ENCODE measurements at regions not wholly inside any gene's neighbourhood (a gene's known extent, or its start where the extent isn't known, plus 50 kb on each side); places are given as distances from the start of the nearest gene placed in this dataset.
"Not testable (repeated sequence)": the region's sequence is repeated elsewhere in the genome, so short reads cannot be mapped to it uniquely, and the experiment has no call there.

DNA sequence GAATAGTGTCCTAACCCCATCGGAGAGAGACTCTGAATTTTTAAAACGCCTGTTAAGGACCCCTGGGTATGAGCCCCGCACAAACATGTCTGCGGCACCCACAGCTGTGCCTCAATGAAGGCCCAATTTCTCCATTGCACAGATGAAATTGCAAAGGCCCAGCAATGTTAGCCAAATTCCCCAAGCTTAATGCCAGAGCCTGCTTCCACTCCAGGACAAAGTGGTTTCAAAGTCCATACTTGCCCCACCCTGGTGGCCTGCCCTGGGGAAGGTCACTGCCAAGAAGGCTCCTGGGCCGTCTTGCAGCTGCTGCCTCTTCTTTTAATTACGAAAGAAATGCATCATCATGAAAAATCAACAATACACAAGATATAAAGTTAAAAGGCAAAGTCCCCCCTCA, 1179.7 kb downstream of the VRK1 start:
- no peaks in the 10 kb centered on the region for H3K9me3 ChIP-seq (ENCODE audit: control insufficient read depth in 3 of 3, low read length in 3 of 3)
- peaks cover 11 to 15% (median 11%) of the 10 kb centered on the region in 3 donors for H3K4me1 ChIP-seq (ENCODE audit: control insufficient read depth in 3 of 3, insufficient read depth in 3 of 3, low read length in 3 of 3)
- H3K36me3 ChIP-seq (ENCODE audit: control insufficient read depth in 3 of 3, insufficient read depth in 3 of 3, low read length in 3 of 3), result no peaks in the 10 kb centered on the region
- peak overlapping the region in 1 of 3 donors; percentile 6 for H3K4me3 ChIP-seq (ENCODE audit: low read length in 3 of 3)
- H3K27ac ChIP-seq (ENCODE audit: low read depth, low read length), result no peak overlapping the region
- H3K27me3 ChIP-seq (ENCODE audit: control insufficient read depth in 3 of 3, insufficient read depth in 3 of 3, low read length in 3 of 3), result peaks cover 0 to 6% (median 0%) of the 10 kb centered on the region in 3 donors
- H3K9ac ChIP-seq (ENCODE audit: low read depth in 1 of 3, low read length in 3 of 3), result no peak overlapping the region

DNA sequence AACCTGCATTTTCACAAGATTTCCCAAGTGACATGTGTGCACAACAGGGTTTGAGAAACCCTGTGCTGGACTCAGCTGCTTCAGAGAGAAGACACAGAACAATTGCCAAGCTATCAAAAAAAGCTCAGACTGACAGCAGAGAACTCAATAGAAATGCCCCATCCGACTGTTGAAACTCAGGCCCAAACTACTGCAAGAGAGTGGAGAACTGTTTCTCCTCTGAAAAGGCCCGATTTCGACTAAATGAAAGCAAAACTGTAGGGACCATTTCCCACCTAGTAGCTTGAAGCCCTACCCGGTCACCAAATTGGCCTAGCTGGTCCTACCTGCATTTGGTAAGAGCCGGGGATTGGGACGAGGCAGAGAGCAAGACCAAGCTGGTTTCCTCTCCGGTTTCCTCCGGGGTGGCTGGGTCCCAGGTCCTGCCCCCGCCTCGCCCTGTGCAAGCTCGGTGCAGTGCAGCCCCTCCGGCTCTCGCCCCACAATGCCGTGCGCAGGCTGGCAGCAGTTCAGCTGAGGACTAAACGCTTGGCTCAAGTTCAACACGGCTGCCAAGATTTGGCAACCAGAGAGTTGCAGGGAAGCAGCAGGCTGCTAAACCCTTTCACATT, 1180.6 kb downstream of the VRK1 start:
- H3K27ac ChIP-seq (ENCODE audit: low read depth, low read length), result peak overlapping the region; percentile 29
- no peaks in the 10 kb centered on the region for H3K36me3 ChIP-seq (ENCODE audit: control insufficient read depth in 3 of 3, insufficient read depth in 3 of 3, low read length in 3 of 3)
- H3K27me3 ChIP-seq (ENCODE audit: control insufficient read depth in 3 of 3, insufficient read depth in 3 of 3, low read length in 3 of 3), result peaks cover 0 to 6% (median 0%) of the 10 kb centered on the region in 3 donors
- H3K4me1 ChIP-seq (ENCODE audit: control insufficient read depth in 3 of 3, insufficient read depth in 3 of 3, low read length in 3 of 3), result peaks cover 11 to 15% (median 11%) of the 10 kb centered on the region in 3 donors
- no peaks in the 10 kb centered on the region for H3K9me3 ChIP-seq (ENCODE audit: control insufficient read depth in 3 of 3, low read length in 3 of 3)
- peak overlapping the region; percentile 50 to 60 (median 57) for H3K4me3 ChIP-seq (ENCODE audit: low read length in 3 of 3)
- H3K9ac ChIP-seq (ENCODE audit: low read depth in 1 of 3, low read length in 3 of 3), result peak overlapping the region; percentile 22 to 34 (median 29)

DNA sequence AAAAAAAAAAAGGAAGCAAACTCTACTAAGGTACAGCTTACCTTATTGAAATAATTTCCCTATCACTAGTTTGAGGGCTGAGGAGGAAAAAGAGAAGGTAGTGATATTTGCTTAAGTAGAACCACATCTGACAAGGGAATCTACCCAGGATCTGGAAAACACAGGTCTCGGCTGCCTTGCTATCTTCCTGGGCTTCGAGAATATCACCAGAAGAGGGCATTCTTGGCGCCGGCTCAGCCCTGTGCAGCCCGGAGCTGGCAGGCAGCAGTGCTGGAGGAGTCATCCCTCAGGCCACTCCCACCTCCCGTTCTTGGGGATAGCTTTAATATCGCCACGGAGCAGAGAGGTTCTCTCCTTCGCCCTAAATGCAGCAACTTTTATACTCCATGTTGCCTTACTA, 1181.2 kb downstream of the VRK1 start:
- no peak overlapping the region for H3K27ac ChIP-seq (ENCODE audit: low read depth, low read length)
- H3K9ac ChIP-seq (ENCODE audit: low read depth in 1 of 3, low read length in 3 of 3), result no peak overlapping the region
- peak overlapping the region in 2 of 3 donors; percentile 50 to 60 for H3K4me3 ChIP-seq (ENCODE audit: low read length in 3 of 3)
- no peaks in the 10 kb centered on the region for H3K36me3 ChIP-seq (ENCODE audit: control insufficient read depth in 3 of 3, insufficient read depth in 3 of 3, low read length in 3 of 3)
- no peaks in the 10 kb centered on the region for H3K9me3 ChIP-seq (ENCODE audit: control insufficient read depth in 3 of 3, low read length in 3 of 3)
- peaks cover 11 to 15% (median 11%) of the 10 kb centered on the region in 3 donors for H3K4me1 ChIP-seq (ENCODE audit: control insufficient read depth in 3 of 3, insufficient read depth in 3 of 3, low read length in 3 of 3)
- peaks cover 0 to 6% (median 0%) of the 10 kb centered on the region in 3 donors for H3K27me3 ChIP-seq (ENCODE audit: control insufficient read depth in 3 of 3, insufficient read depth in 3 of 3, low read length in 3 of 3)

DNA sequence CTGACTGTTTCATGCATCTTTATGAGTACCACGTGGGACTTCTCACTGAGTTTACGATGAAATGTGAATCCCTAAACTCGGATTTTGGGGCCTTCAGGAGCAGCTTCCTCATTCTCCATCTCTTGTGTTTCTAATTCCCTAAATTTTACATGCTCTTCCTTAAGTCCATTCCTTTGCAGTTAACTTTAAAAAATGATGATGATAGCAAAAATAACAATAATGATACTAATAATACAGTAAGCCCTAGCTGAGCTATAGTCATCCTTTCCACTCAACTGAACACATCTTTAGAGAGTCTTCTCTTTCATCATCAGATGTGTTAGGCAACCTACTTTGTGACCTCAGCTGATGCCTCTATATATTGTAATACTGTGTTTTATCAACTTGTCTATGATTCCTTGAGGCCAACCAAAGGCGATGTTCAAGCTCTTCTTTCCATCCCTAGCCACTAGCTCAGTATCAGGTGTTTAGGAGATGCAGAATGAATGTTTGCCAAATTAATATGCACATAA, 1196.4 kb downstream of the VRK1 start:
- Histone ChIP-seq H3K4me1 (ENCODE audit: control insufficient read depth in 3 of 3, insufficient read depth in 3 of 3, low read length in 3 of 3) (no peaks in the 10 kb centered on the region), H3K4me3 (ENCODE audit: low read length in 3 of 3) (no peak overlapping the region), H3K27ac (ENCODE audit: low read depth, low read length) (no peak overlapping the region), H3K36me3 (ENCODE audit: control insufficient read depth in 3 of 3, insufficient read depth in 3 of 3, low read length in 3 of 3) (no peaks in the 10 kb centered on the region), H3K27me3 (ENCODE audit: control insufficient read depth in 3 of 3, insufficient read depth in 3 of 3, low read length in 3 of 3) (no peaks in the 10 kb centered on the region), H3K9me3 (ENCODE audit: control insufficient read depth in 3 of 3, low read length in 3 of 3) (no peaks in the 10 kb centered on the region), H3K9ac (ENCODE audit: low read depth in 1 of 3, low read length in 3 of 3) (no peak overlapping the region)

DNA sequence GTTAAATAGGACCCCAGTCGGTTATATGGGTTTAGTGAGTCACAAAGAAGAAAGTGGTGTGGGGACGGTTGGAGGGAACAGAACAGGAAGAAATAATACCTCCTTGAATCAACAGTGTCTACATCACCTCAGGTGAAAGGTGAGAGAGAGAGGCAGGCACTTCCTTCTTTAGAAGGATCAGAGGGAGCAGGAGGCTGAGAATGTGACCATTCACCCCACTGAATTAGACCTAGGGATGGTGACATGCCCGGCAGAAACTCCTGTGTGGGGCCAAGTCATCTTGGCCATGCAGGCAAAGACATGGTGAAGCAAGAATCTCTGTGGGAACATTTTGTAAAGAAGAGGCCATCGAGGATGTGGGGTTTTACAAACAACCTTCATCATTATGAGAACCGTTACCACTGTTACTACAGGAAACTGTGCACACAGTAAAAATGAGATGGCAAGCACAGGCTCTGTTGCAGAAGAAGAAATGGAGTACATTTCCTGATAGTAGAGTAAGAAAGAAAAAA, 1196.9 kb downstream of the VRK1 start:
- Histone ChIP-seq H3K9ac (ENCODE audit: low read depth in 1 of 3, low read length in 3 of 3) (no peak overlapping the region), H3K4me3 (ENCODE audit: low read length in 3 of 3) (no peak overlapping the region), H3K36me3 (ENCODE audit: control insufficient read depth in 3 of 3, insufficient read depth in 3 of 3, low read length in 3 of 3) (no peaks in the 10 kb centered on the region), H3K4me1 (ENCODE audit: control insufficient read depth in 3 of 3, insufficient read depth in 3 of 3, low read length in 3 of 3) (no peaks in the 10 kb centered on the region), H3K9me3 (ENCODE audit: control insufficient read depth in 3 of 3, low read length in 3 of 3) (no peaks in the 10 kb centered on the region), H3K27me3 (ENCODE audit: control insufficient read depth in 3 of 3, insufficient read depth in 3 of 3, low read length in 3 of 3) (no peaks in the 10 kb centered on the region), H3K27ac (ENCODE audit: low read depth, low read length) (no peak overlapping the region)

DNA sequence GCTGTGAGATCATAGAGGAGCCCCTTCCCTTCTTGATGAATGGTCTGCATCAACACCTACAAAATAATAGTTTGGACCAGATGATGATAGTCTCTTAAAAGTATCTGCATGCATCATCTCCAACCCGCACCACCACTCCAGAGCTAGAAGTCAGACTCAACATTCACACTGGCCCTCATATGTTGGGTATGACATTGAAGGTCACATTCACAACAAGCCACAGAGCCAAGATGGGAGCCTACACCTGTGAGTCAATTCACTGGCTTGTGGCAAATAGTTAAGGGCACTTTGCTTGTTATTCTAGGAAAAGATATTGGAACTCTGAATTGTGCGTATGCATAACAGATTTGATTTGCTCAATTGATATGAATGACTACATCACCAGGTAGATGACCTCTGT, 1197.9 kb downstream of the VRK1 start:
- no peaks in the 10 kb centered on the region for H3K9me3 ChIP-seq (ENCODE audit: control insufficient read depth in 3 of 3, low read length in 3 of 3)
- no peaks in the 10 kb centered on the region for H3K4me1 ChIP-seq (ENCODE audit: control insufficient read depth in 3 of 3, insufficient read depth in 3 of 3, low read length in 3 of 3)
- no peak overlapping the region for H3K27ac ChIP-seq (ENCODE audit: low read depth, low read length)
- no peak overlapping the region for H3K4me3 ChIP-seq (ENCODE audit: low read length in 3 of 3)
- H3K27me3 ChIP-seq (ENCODE audit: control insufficient read depth in 3 of 3, insufficient read depth in 3 of 3, low read length in 3 of 3), result no peaks in the 10 kb centered on the region
- no peaks in the 10 kb centered on the region for H3K36me3 ChIP-seq (ENCODE audit: control insufficient read depth in 3 of 3, insufficient read depth in 3 of 3, low read length in 3 of 3)
- H3K9ac ChIP-seq (ENCODE audit: low read depth in 1 of 3, low read length in 3 of 3), result no peak overlapping the region

DNA sequence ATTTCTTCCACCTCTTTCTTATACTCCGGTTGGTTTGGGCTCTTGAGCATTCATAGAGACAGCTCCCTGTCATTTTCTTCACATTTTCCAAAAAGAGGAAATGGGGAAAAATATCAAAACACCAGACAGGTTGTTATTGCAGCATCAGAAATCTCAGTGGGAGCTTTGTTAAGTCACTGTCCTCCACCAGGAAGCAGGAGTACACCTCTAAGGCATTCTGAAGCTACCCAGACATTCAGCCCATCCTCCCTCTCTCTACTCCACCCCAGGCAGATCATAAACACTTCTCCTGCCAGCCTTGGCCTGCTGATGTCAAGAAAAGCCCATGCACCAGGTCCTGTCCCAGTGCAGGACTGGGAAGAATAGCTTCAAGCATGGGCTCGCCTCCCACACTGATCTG, 1198.3 kb downstream of the VRK1 start:
- Histone ChIP-seq H3K27me3 (ENCODE audit: control insufficient read depth in 3 of 3, insufficient read depth in 3 of 3, low read length in 3 of 3) (no peaks in the 10 kb centered on the region), H3K4me1 (ENCODE audit: control insufficient read depth in 3 of 3, insufficient read depth in 3 of 3, low read length in 3 of 3) (no peaks in the 10 kb centered on the region), H3K9me3 (ENCODE audit: control insufficient read depth in 3 of 3, low read length in 3 of 3) (no peaks in the 10 kb centered on the region), H3K4me3 (ENCODE audit: low read length in 3 of 3) (no peak overlapping the region), H3K36me3 (ENCODE audit: control insufficient read depth in 3 of 3, insufficient read depth in 3 of 3, low read length in 3 of 3) (no peaks in the 10 kb centered on the region), H3K9ac (ENCODE audit: low read depth in 1 of 3, low read length in 3 of 3) (no peak overlapping the region), H3K27ac (ENCODE audit: low read depth, low read length) (no peak overlapping the region)

DNA sequence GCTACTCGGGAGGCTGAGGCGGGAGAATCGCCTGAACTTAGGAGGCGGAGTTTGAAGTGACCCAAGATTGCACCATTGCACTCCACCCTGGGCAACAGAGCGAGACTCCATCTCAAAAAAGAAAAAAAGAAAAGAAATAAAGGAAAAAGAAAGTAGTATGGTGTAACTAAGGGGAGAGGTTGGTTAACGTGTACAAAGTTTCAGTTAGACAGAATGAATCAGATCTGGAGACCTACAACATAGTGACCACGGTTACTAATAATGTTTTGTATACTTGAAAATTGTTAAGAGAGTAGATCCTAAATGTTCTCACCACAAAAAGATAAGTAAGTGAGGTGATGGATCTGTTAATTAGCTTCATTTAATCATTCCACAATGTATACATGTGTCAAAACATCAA, 1208.8 kb downstream of the VRK1 start:
- Histone ChIP-seq H3K36me3 (ENCODE audit: control insufficient read depth in 3 of 3, insufficient read depth in 3 of 3, low read length in 3 of 3) (no peaks in the 10 kb centered on the region), H3K9ac (ENCODE audit: low read depth in 1 of 3, low read length in 3 of 3) (no peak overlapping the region), H3K27ac (ENCODE audit: low read depth, low read length) (no peak overlapping the region), H3K4me1 (ENCODE audit: control insufficient read depth in 3 of 3, insufficient read depth in 3 of 3, low read length in 3 of 3) (no peaks in the 10 kb centered on the region), H3K9me3 (ENCODE audit: control insufficient read depth in 3 of 3, low read length in 3 of 3) (no peaks in the 10 kb centered on the region), H3K4me3 (ENCODE audit: low read length in 3 of 3) (no peak overlapping the region), H3K27me3 (ENCODE audit: control insufficient read depth in 3 of 3, insufficient read depth in 3 of 3, low read length in 3 of 3) (no peaks in the 10 kb centered on the region)

DNA sequence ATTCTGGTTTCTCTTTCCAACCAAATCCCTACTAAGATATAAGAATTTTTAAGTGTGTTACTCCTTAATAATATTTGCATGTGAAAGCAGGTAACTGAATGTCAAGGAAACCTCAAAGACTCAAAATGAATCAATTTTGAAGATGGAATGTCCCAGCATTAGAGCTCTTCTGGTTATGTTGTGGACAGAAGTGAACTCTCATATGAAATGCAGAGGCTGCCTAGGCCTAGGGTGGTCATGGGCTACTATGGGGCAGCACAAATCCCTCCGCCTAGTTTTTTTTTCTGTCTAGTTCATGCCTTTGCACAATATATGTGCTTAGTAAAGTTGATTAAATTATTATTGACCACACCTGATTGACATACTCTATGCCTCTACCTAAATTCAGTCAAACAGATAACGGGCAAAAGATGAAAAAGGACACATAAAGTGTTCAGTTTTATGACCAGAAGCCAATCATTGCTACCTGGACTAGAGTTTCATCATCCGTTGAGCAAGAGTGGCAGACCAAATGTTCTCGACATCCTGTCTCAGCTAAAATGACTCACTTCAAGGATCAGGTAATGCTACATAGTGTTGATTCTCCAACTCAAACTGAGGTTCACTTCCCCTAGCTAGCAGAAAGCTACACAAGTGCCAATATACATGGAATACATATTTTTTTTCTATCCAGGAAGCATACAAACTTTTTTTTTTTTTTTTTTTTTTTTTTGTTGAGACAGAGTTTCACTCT, 1211.4 kb downstream of the VRK1 start:
- Histone ChIP-seq H3K36me3 (ENCODE audit: control insufficient read depth in 3 of 3, insufficient read depth in 3 of 3, low read length in 3 of 3) (no peaks in the 10 kb centered on the region), H3K4me3 (ENCODE audit: low read length in 3 of 3) (no peak overlapping the region), H3K27me3 (ENCODE audit: control insufficient read depth in 3 of 3, insufficient read depth in 3 of 3, low read length in 3 of 3) (no peaks in the 10 kb centered on the region), H3K9me3 (ENCODE audit: control insufficient read depth in 3 of 3, low read length in 3 of 3) (no peaks in the 10 kb centered on the region), H3K27ac (ENCODE audit: low read depth, low read length) (no peak overlapping the region), H3K4me1 (ENCODE audit: control insufficient read depth in 3 of 3, insufficient read depth in 3 of 3, low read length in 3 of 3) (no peaks in the 10 kb centered on the region), H3K9ac (ENCODE audit: low read depth in 1 of 3, low read length in 3 of 3) (no peak overlapping the region)

DNA sequence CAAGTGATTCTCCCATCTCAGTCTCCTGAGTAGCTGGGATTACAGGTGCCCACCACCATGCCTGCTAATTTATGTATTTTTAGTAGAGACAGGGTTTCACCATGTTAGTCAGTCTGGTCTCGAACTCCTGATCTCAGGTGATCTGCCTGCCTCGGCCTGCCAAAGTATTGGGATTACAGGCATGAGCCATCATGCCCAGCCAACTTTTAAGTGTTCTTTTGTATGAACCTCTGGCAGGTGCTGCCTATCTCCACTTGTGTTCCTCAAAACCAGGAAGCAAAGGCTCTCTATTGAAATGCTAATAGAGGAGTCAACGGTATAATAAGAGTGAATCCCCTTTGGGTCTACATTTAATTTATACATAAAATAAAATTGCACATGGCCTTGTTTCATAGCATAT, 1212.0 kb downstream of the VRK1 start:
- not testable (repeated sequence) for H3K36me3 ChIP-seq (ENCODE audit: control insufficient read depth in 3 of 3, insufficient read depth in 3 of 3, low read length in 3 of 3); H3K4me3 ChIP-seq (ENCODE audit: low read length in 3 of 3); H3K9ac ChIP-seq (ENCODE audit: low read depth in 1 of 3, low read length in 3 of 3); H3K27ac ChIP-seq (ENCODE audit: low read depth, low read length); H3K27me3 ChIP-seq (ENCODE audit: control insufficient read depth in 3 of 3, insufficient read depth in 3 of 3, low read length in 3 of 3); H3K4me1 ChIP-seq (ENCODE audit: control insufficient read depth in 3 of 3, insufficient read depth in 3 of 3, low read length in 3 of 3); H3K9me3 ChIP-seq (ENCODE audit: control insufficient read depth in 3 of 3, low read length in 3 of 3)

Measured in skeletal muscle tissue (tissue), 3 donors.